SK-N-SH (cell line): ENCODE measurements at regions not wholly inside any gene's neighbourhood (a gene's known extent, or its start where the extent isn't known, plus 50 kb on each side); places are given as distances from the start of the nearest gene placed in this dataset.

Experiments
- CTCF ChIA-PET: fragments of 300-600, 350-600 bp; formaldehyde crosslinking; extraction: SDS; loops from one replicate; lab custom pipeline; 2021; lab: Yijun Ruan, JAX
- POLR2A ChIA-PET: fragments of 350-600 bp; sonication (Branson Sonifier 250); formaldehyde crosslinking; extraction: SDS; loops from one replicate; lab custom pipeline; 2020; ENCODE audit warnings: antibody characterized with exemption, inconsistent platforms; lab: Yijun Ruan, JAX
- DNase-seq: peaks from one replicate; pipeline ENCODE4 v3.0.0; 2012
- H2AFZ ChIP-seq: fragments of 200-600 bp; sonication (generic); 2 replicates; pipeline ENCODE4 v1.8.1; 2016; ENCODE audit warnings: antibody characterized with exemption, mild to moderate bottlenecking, low read depth
- H3F3A ChIP-seq: fragments of 200-600 bp; sonication (generic); replicated peaks from 2 replicates; pipeline ENCODE3; 2016; ENCODE audit warnings: antibody characterized with exemption, mild to moderate bottlenecking; ENCODE audit not compliant: insufficient read depth
- H3K27ac ChIP-seq, 2 experiments: fragments of 200-500 bp in 1 of 2; fragments of 200-600 bp in 1 of 2; sonication (Bioruptor generic) in 1 of 2; sonication (generic), shearing (Covaris generic) in 1 of 2; 2 replicates each; pipeline versions ENCODE4 v1.5.1 to v1.6.1; 2014 to 2016; ENCODE audit warnings: low read depth in 2 of 2, inconsistent platforms in 1 of 2, low read length in 1 of 2, mild to moderate bottlenecking in 1 of 2, mixed read lengths in 1 of 2
- H3K27me3 ChIP-seq: fragments of 200-600 bp; sonication (generic), shearing (Covaris generic); 2 replicates; pipeline ENCODE4 v1.6.1; 2016; ENCODE audit warnings: mixed run types; ENCODE audit not compliant: insufficient read depth
- H3K36me3 ChIP-seq, 2 experiments: fragments of 200-500 bp in 1 of 2; fragments of 200-600 bp in 1 of 2; sonication (Bioruptor generic) in 1 of 2; sonication (generic) in 1 of 2; replicated peaks in 1 of 2; 2 replicates each; pipeline versions ENCODE3 to v1.5.1; 2014 to 2016; ENCODE audit warnings: low read length in 1 of 2, mild to moderate bottlenecking in 1 of 2; ENCODE audit not compliant: insufficient read depth in 2 of 2, control insufficient read depth in 1 of 2
- H3K4me1 ChIP-seq, 2 experiments: fragments of 200-500 bp in 1 of 2; fragments of 200-600 bp in 1 of 2; sonication (Bioruptor generic) in 1 of 2; sonication (generic), shearing (Covaris generic) in 1 of 2; 2 replicates each; pipeline versions ENCODE4 v1.5.1 to v1.6.1; 2014 to 2016; ENCODE audit warnings: low read depth in 1 of 2, low read length in 1 of 2, mixed run types in 1 of 2; ENCODE audit not compliant: insufficient read depth in 2 of 2, control insufficient read depth in 1 of 2
- H3K4me2 ChIP-seq: fragments of 200-600 bp; sonication (generic), shearing (Covaris generic); 2 replicates; pipeline ENCODE4 v1.6.1; 2017; ENCODE audit warnings: mixed run types
- H3K4me3 ChIP-seq, 2 experiments: fragments of 200-500 bp in 1 of 2; fragments of 200-600 bp in 1 of 2; sonication (Bioruptor generic) in 1 of 2; sonication (generic), shearing (Covaris generic) in 1 of 2; 2 replicates each; pipeline versions ENCODE4 v1.5.1 to v1.8.1; 2014 to 2016; ENCODE audit warnings: low read depth in 2 of 2, inconsistent platforms in 1 of 2, low read length in 1 of 2, mild to moderate bottlenecking in 1 of 2, mixed read lengths in 1 of 2, moderate library complexity in 1 of 2
- H3K79me2 ChIP-seq: fragments of 200-600 bp; sonication (generic); 2 replicates; pipeline ENCODE4 v1.8.1; 2017; ENCODE audit warnings: mild to moderate bottlenecking; ENCODE audit not compliant: insufficient read depth
- H3K9ac ChIP-seq: fragments of 200-600 bp; sonication (generic); 2 replicates; pipeline ENCODE4 v1.6.1; 2017; ENCODE audit warnings: mixed run types
- H3K9me2 ChIP-seq: fragments of 200-600 bp; sonication (generic); 2 replicates; pipeline ENCODE4 v1.6.1; 2017; ENCODE audit warnings: mixed run types
- H3K9me3 ChIP-seq: fragments of 200-600 bp; sonication (generic); 2 replicates; pipeline ENCODE4 v1.6.1; 2017; ENCODE audit warnings: mixed run types, mild to moderate bottlenecking, moderate library complexity
- H4K20me1 ChIP-seq: fragments of 200-600 bp; sonication (generic); 2 replicates; pipeline ENCODE4 v1.6.1; 2017; ENCODE audit warnings: mild to moderate bottlenecking, mixed run types; ENCODE audit not compliant: insufficient read depth
- CTCF ChIP-seq: fragments of 200-600 bp; sonication (generic); IDR thresholded peaks from 2 replicates; pipeline ENCODE4 v1.6.1; 2017; ENCODE audit warnings: antibody characterized with exemption, mild to moderate bottlenecking, moderate library complexity
- FOXJ3 ChIP-seq: sonication (generic); formaldehyde crosslinking; IDR thresholded peaks from 2 replicates; pipeline ENCODE4 v1.5.1; 2020; ENCODE audit warnings: mild to moderate bottlenecking, missing genetic modification reagents
- FOXM1 ChIP-seq: IDR thresholded peaks from 2 replicates; pipeline ENCODE4 v1.4.0; 2012; ENCODE audit warnings: low read depth, mild to moderate bottlenecking
- JUND ChIP-seq: IDR thresholded peaks from 2 replicates; pipeline ENCODE4 v1.4.0; 2012
- RXRA ChIP-seq: IDR thresholded peaks from 2 replicates; pipeline ENCODE4 v1.4.0; 2012; ENCODE audit warnings: low read depth, mild to moderate bottlenecking, borderline replicate concordance
- SIN3A ChIP-seq: IDR thresholded peaks from 2 replicates; pipeline ENCODE4 v1.6.1; 2012; ENCODE audit warnings: low read depth, mild to moderate bottlenecking, low read length, moderate library complexity, borderline replicate concordance
- TCF12 ChIP-seq: IDR thresholded peaks from 2 replicates; pipeline ENCODE4 v1.4.0; 2012
- USF1 ChIP-seq: IDR thresholded peaks from 2 replicates; pipeline ENCODE4 v1.4.0; 2012; ENCODE audit warnings: low read depth, borderline replicate concordance
- WGBS: methylation state at CpG from one replicate; pipeline ENCODE4 v1.1.6; 2017; ENCODE audit warnings: low lambda C conversion rate; 5-methylcytosine and 5-hydroxymethylcytosine counted together
- TF ChIP-seq, protein P1 (sequence below): IDR thresholded peaks from 2 replicates; pipeline ENCODE4 v1.4.0; 2012; ENCODE audit warnings: low read depth, borderline replicate concordance

DNA sequence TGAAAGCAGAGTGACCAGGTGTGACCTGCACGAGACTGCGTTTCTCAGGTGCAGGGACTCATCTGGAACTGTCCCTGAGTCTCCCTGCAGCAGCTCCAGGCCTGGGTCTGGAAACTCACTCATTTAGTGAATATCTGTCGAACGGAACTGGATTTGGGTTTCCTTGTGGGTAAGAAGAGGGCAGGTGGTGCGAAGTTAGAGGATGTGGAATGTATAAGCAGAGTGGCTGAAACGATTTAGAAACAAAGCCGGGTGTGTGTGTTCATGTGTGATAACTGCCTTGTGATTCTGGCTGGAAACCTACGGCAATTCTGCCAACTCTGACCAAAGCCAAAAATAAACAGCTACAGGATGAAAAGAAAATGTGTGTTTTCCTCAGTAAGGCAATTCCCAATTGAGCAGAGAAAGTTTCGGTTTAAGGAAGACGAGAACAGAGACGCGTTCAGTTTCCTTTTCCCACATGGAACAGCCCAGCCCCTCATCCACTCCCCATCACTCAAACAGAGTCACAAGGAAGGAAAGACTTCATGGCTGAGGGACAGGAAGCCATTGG lies 130.3 kb downstream of the NSG2 start:
- Histone ChIP-seq H3K4me1 (peaks cover 0 to 30% of the 10 kb centered on the region in 2 experiments; a peak in 1 of 4 replicates), H3K4me3 (no peak overlapping the region), H3K9ac (no peak overlapping the region), H3K27me3 (no peaks in the 10 kb centered on the region), H3K36me3 (no peaks in the 10 kb centered on the region), H3K27ac (peak overlapping the region in 1 of 2 experiments; percentile 36; a peak in 2 of 4 replicates), H3K9me3 (no peaks in the 10 kb centered on the region), H4K20me1 (no peaks in the 10 kb centered on the region), H3K9me2 (no peaks in the 10 kb centered on the region), H3K4me2 (no peak overlapping the region), H2AFZ (no peak overlapping the region), H3F3A (no peaks in the 10 kb centered on the region), H3K79me2 (no peaks in the 10 kb centered on the region)
- CTCF ChIA-PET = interaction anchor here (1.1 kb wide), 1 partner anchor 10 kb away, joined by 3 read pairs; no protein-coding TSS in a partner anchor
- 45% methylated on average over 12 of the region's 12 CpGs for WGBS
- POLR2A ChIA-PET = no interaction called here
- no peak for DNase-seq
- TF ChIP-seq SIN3A (no peak), USF1 (no peak), CTCF (no peak), FOXM1 (no peak)
- TF ChIP-seq, protein P1, sequence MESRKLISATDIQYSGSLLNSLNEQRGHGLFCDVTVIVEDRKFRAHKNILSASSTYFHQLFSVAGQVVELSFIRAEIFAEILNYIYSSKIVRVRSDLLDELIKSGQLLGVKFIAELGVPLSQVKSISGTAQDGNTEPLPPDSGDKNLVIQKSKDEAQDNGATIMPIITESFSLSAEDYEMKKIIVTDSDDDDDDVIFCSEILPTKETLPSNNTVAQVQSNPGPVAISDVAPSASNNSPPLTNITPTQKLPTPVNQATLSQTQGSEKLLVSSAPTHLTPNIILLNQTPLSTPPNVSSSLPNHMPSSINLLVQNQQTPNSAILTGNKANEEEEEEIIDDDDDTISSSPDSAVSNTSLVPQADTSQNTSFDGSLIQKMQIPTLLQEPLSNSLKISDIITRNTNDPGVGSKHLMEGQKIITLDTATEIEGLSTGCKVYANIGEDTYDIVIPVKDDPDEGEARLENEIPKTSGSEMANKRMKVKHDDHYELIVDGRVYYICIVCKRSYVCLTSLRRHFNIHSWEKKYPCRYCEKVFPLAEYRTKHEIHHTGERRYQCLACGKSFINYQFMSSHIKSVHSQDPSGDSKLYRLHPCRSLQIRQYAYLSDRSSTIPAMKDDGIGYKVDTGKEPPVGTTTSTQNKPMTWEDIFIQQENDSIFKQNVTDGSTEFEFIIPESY = no peak

GRCh38 chr5:174176511-174176910 lies 131.0 kb downstream of the NSG2 start:
- no peaks in the 10 kb centered on the region for H3K27me3 ChIP-seq
- peaks cover 0 to 27% of the 10 kb centered on the region in 2 experiments; a peak in 1 of 4 replicates for H3K4me1 ChIP-seq
- no peaks in the 10 kb centered on the region for H3K79me2 ChIP-seq
- H3K9me2 ChIP-seq = no peaks in the 10 kb centered on the region
- H3K9ac ChIP-seq = no peak overlapping the region
- no peak for DNase-seq
- no peaks in the 10 kb centered on the region for H3K9me3 ChIP-seq
- CTCF ChIA-PET = no interaction called here
- H3F3A ChIP-seq = no peaks in the 10 kb centered on the region
- H3K36me3 ChIP-seq = no peaks in the 10 kb centered on the region
- H3K4me3 ChIP-seq = no peak overlapping the region
- peak overlapping the region in 1 of 2 experiments; percentile 24; a peak in 2 of 4 replicates for H3K27ac ChIP-seq
- 52% methylated on average over 2 of the region's 5 CpGs for WGBS
- H4K20me1 ChIP-seq = no peaks in the 10 kb centered on the region
- H2AFZ ChIP-seq = no peak overlapping the region
- no peak overlapping the region for H3K4me2 ChIP-seq
- TF ChIP-seq, protein P1 = no peak
- TF ChIP-seq JUND = no peak
- TF ChIP-seq TCF12 = no peak
- TF ChIP-seq RXRA = no peak
- TF ChIP-seq FOXJ3 (CRISPR knock-in tag) = no peak
- TF ChIP-seq, all 33 proteins: peak for 0
- POLR2A ChIA-PET = no interaction called here
